NCI-H187 treated with DMSO at 0.1 percent for 48 hours (cell line): ENCODE measurements at regions not wholly inside any gene's neighbourhood (a gene's known extent, or its start where the extent isn't known, plus 50 kb on each side); places are given as distances from the start of the nearest gene placed in this dataset.
"Not testable (repeated sequence)": the region's sequence is repeated elsewhere in the genome, so short reads cannot be mapped to it uniquely, and the experiment has no call there.

ENCODE experiments used
- DNase-seq: peaks from one replicate; lab custom pipeline; 2025; lab: John Stamatoyannopoulos, UW

- no peak for DNase-seq
Observed at GRCh38 chr9:79461712-79462111, 110.1 kb upstream of the TLE4 start.

- no peak for DNase-seq
Observed at GRCh38 chr9:79465156-79465555, 106.6 kb upstream of the TLE4 start.

- DNase-seq, result no peak
Observed at GRCh38 chr9:79469164-79469563, 102.6 kb upstream of the TLE4 start.

GRCh38 chr9:79470954-79471353, 100.8 kb upstream of the TLE4 start:
- DNase-seq, result no peak

- DNase-seq, result no peak
Observed at GRCh38 chr9:79471580-79472543, 99.9 kb upstream of the TLE4 start.

GRCh38 chr9:79473704-79474103, 98.1 kb upstream of the TLE4 start:
- DNase-seq, result no peak

- no peak for DNase-seq
Observed at GRCh38 chr9:79477241-79477840, 94.4 kb upstream of the TLE4 start.

GRCh38 chr9:79477955-79478771, 93.6 kb upstream of the TLE4 start:
- no peak for DNase-seq

- no peak for DNase-seq
Observed at GRCh38 chr9:79480639-79481038, 91.1 kb upstream of the TLE4 start.

- no peak for DNase-seq
Observed at GRCh38 chr9:79481846-79482477, 89.8 kb upstream of the TLE4 start.

GRCh38 chr9:79485258-79485657, 86.5 kb upstream of the TLE4 start:
- no peak for DNase-seq

GRCh38 chr9:79489261-79490000, 82.3 kb upstream of the TLE4 start:
- DNase-seq, result no peak

GRCh38 chr9:79490657-79491248, 81.0 kb upstream of the TLE4 start:
- no peak for DNase-seq

GRCh38 chr9:79492092-79493009, 79.4 kb upstream of the TLE4 start:
- DNase-seq, result no peak

GRCh38 chr9:79500196-79500864, 71.4 kb upstream of the TLE4 start:
- DNase-seq, result not testable (repeated sequence)

- no peak for DNase-seq
Observed at GRCh38 chr9:79501546-79501945, 70.2 kb upstream of the TLE4 start.

GRCh38 chr9:79507801-79508200, 64.0 kb upstream of the TLE4 start:
- DNase-seq, result no peak

GRCh38 chr9:79512251-79512650, 59.5 kb upstream of the TLE4 start:
- no peak for DNase-seq
